Calu3 (cell line): ENCODE measurements at regions not wholly inside any gene's neighbourhood (a gene's known extent, or its start where the extent isn't known, plus 50 kb on each side); places are given as distances from the start of the nearest gene placed in this dataset.

ENCODE experiments used
- BruUV-seq: library from RNA; stranded (reverse); fragments of 400-500 nt; replicated peaks from 2 replicates; lab custom pipeline; 2021; lab: Mats Ljungman, UMichigan
- CTCF ChIA-PET: fragments of 300-600 bp; sonication (Branson Sonifier 250); formaldehyde crosslinking; loops from one replicate; lab custom pipeline; 2022; ENCODE audit warnings: antibody characterized with exemption; lab: Charles Lee
- DNase-seq: peaks from one replicate; pipeline ENCODE4 v3.0.0; 2022
- H3K27ac Mint-ChIP-seq: one replicate; pipeline ENCODE4 v1.8.0; 2022; ENCODE audit warnings: mixed read lengths; ENCODE audit not compliant: unreplicated experiment
- H3K27me3 Mint-ChIP-seq: one replicate; pipeline ENCODE4 v1.8.0; 2022; ENCODE audit warnings: mixed read lengths; ENCODE audit not compliant: unreplicated experiment
- H3K36me3 Mint-ChIP-seq: one replicate; pipeline ENCODE4 v1.8.0; 2022; ENCODE audit warnings: mild to moderate bottlenecking, moderate library complexity, mixed read lengths; ENCODE audit not compliant: insufficient read depth, unreplicated experiment
- H3K4me1 Mint-ChIP-seq: one replicate; pipeline ENCODE4 v1.8.0; 2022; ENCODE audit warnings: mild to moderate bottlenecking, low read depth, mixed read lengths; ENCODE audit not compliant: unreplicated experiment
- H3K4me3 Mint-ChIP-seq: one replicate; pipeline ENCODE4 v1.8.0; 2022; ENCODE audit warnings: mild to moderate bottlenecking, low read depth, moderate library complexity, mixed read lengths; ENCODE audit not compliant: unreplicated experiment
- H3K9me3 Mint-ChIP-seq: one replicate; pipeline ENCODE4 v1.8.0; 2022; ENCODE audit warnings: low read depth, mixed read lengths; ENCODE audit not compliant: unreplicated experiment
- intact Hi-C: fragments of 100-400 bp; cut with micrococcal nuclease; formaldehyde crosslinking; loops from one replicate; pipeline ENCODE4 v1.10.0; 2022; ENCODE audit not compliant: unreplicated experiment
- TF ChIP-seq, protein P1 (sequence below): fragments of 200-600 bp; IDR thresholded peaks from one replicate; pipeline ENCODE4 v1.8.0; 2022; ENCODE audit warnings: antibody characterized with exemption; ENCODE audit not compliant: unreplicated experiment

DNA sequence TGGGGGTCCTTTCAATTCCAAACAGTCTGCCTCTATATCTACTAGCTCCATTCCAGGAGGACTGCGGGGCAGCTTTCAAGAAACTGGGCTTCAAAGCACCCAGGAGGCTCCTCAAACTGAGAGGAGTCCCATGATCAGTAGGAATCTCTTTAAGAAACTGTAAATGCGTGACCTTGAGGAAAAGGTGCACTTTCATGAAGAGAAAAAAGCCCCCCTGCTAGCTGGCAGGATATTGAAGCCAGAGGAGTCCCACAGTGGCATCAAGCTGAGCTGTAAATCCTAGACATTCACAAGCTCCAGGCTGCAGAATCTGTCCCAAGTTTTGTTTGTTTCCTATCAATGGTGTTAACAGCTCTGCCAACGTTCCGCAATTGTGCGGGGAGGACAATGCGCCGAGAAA lies 790.1 kb downstream of the SLC4A3 start:
- TF ChIP-seq, protein P1, sequence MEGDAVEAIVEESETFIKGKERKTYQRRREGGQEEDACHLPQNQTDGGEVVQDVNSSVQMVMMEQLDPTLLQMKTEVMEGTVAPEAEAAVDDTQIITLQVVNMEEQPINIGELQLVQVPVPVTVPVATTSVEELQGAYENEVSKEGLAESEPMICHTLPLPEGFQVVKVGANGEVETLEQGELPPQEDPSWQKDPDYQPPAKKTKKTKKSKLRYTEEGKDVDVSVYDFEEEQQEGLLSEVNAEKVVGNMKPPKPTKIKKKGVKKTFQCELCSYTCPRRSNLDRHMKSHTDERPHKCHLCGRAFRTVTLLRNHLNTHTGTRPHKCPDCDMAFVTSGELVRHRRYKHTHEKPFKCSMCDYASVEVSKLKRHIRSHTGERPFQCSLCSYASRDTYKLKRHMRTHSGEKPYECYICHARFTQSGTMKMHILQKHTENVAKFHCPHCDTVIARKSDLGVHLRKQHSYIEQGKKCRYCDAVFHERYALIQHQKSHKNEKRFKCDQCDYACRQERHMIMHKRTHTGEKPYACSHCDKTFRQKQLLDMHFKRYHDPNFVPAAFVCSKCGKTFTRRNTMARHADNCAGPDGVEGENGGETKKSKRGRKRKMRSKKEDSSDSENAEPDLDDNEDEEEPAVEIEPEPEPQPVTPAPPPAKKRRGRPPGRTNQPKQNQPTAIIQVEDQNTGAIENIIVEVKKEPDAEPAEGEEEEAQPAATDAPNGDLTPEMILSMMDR, result no peak
- BruUV-seq, result no TSS peak
- DNase-seq, result no peak
- CTCF ChIA-PET, result no interaction called here
- no peak overlapping the region for H3K27ac Mint-ChIP-seq
- H3K4me1 Mint-ChIP-seq, result peaks cover 13% of the 10 kb centered on the region
- no peaks in the 10 kb centered on the region for H3K36me3 Mint-ChIP-seq
- no peaks in the 10 kb centered on the region for H3K27me3 Mint-ChIP-seq
- intact Hi-C loops, result loop anchor here (5.0 kb wide), 1 partner anchor 140 kb away; no protein-coding TSS in a partner anchor
- peaks cover 2% of the 10 kb centered on the region for H3K9me3 Mint-ChIP-seq
- no peak overlapping the region for H3K4me3 Mint-ChIP-seq

DNA sequence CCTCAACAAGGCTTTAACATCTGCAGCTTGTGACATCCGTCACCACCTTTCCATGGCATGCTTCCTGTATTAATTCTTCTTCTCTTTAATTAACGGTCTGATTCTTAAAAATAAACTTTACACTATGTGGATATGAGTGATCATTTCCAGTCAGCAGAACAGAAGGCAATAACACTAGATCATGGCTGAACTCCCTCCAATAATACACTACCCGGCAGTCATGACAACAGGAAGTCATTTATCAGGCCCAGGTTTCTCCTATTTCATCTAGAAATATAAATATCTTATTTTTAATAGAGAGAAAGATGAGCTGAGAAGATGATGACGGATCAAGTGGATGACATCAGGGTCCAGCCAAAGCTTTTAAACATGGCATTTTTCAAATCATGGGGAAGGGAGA lies 792.2 kb downstream of the SLC4A3 start:
- Mint-ChIP-seq H3K4me3 (no peak overlapping the region), H3K27me3 (no peaks in the 10 kb centered on the region), H3K9me3 (no peaks in the 10 kb centered on the region), H3K4me1 (peaks cover 13% of the 10 kb centered on the region), H3K27ac (no peak overlapping the region), H3K36me3 (no peaks in the 10 kb centered on the region)
- no TSS peak for BruUV-seq
- TF ChIP-seq, protein P1, result no peak
- no peak for DNase-seq
- intact Hi-C loops, result loop anchor here (5.0 kb wide), 1 partner anchor 142 kb away; no protein-coding TSS in a partner anchor
- CTCF ChIA-PET, result no interaction called here

- Mint-ChIP-seq H3K9me3 (no peaks in the 10 kb centered on the region), H3K36me3 (no peaks in the 10 kb centered on the region), H3K4me1 (peaks cover 13% of the 10 kb centered on the region), H3K4me3 (no peak overlapping the region), H3K27me3 (no peaks in the 10 kb centered on the region), H3K27ac (no peak overlapping the region)
- CTCF ChIA-PET, result no interaction called here
- no TSS peak for BruUV-seq
- intact Hi-C loops, result no loop called here
- DNase-seq, result no peak
- TF ChIP-seq, protein P1, result no peak
These were observed 793.4 kb downstream of the SLC4A3 start for GRCh38 chr2:220420820-220421219.

DNA sequence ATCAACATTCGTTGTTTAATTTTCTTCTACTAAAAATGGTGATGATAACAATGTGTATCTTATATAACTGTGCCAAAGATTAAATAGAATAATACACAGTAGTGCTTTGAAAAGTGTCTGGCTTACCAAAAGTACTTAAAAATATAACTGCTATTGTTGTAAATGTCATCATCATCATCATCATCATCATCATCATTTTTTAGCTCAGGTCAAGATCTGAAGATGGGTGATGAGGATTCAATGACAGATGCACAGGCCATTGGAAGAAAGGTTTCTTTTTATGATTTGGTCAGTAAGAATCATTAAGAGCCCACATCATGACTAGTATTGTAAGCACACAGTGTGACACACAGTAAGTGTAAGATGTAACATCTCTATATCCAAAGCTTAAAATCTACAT lies 795.2 kb downstream of the SLC4A3 start:
- H3K27ac Mint-ChIP-seq, result no peak overlapping the region
- peaks cover 2% of the 10 kb centered on the region for H3K9me3 Mint-ChIP-seq
- peaks cover 12% of the 10 kb centered on the region for H3K4me1 Mint-ChIP-seq
- intact Hi-C loops, result no loop called here
- no peaks in the 10 kb centered on the region for H3K27me3 Mint-ChIP-seq
- no TSS peak for BruUV-seq
- CTCF ChIA-PET, result no interaction called here
- DNase-seq, result no peak
- no peaks in the 10 kb centered on the region for H3K36me3 Mint-ChIP-seq
- TF ChIP-seq, protein P1, result no peak
- no peak overlapping the region for H3K4me3 Mint-ChIP-seq
